Mammary epithelial cell (primary cell): ENCODE measurements at regions not wholly inside any gene's neighbourhood (a gene's known extent, or its start where the extent isn't known, plus 50 kb on each side); places are given as distances from the start of the nearest gene placed in this dataset.

ENCODE experiments used
- EZH2 ChIP-seq: IDR thresholded peaks from 2 replicates; pipeline ENCODE4 v1.6.1; 2012; ENCODE audit warnings: low read length, inconsistent platforms, borderline replicate concordance
- TF ChIP-seq, protein P1 (sequence below), 2 donors: IDR thresholded peaks in 1 of 2; conservative IDR thresholded peaks in 1 of 2; 2 replicates each; pipeline ENCODE4 v1.5.1; 2011 to 2012; ENCODE audit warnings: inconsistent platforms in 2 of 2, low read length in 2 of 2, mild to moderate bottlenecking in 2 of 2, control low read depth in 1 of 2, low read depth in 1 of 2; ENCODE audit not compliant: insufficient read depth in 1 of 2; ENCODE audit errors: extremely low read depth in 1 of 2

DNA sequence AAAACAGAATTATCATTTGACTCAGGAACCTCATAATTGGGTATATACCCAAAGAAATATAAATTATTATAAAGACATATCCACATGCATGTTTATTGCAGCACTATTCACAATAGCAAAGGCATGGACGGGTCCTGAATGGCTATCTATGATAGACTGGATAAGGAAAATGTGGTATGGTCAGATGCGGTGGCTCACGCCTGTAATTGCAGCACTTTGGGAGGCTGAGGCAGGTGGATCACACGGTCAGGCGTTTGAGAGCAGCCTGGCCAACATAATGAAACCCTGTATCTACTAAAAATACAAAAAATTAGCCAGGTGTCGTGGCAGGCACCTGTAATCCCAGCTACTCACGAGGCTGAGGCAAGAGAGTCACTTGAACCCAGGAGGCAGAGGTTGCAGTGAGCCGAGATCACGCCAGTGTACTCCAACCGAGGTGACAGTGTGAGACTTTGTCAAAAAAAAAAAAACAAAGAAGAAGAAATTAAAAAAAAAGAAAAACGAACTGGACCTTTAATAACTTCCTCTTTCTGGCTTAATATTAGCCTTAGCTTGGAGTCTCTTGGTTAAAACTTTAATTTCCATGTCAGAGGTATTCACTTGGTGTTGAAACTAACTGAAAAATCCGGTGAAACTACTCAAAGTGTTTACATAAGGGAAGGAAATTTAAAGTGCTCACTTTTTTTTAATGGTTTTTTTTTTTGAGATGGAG is 104.4 kb downstream of the ZNF486 start:
- no peak for TF ChIP-seq EZH2
- TF ChIP-seq, protein P1, sequence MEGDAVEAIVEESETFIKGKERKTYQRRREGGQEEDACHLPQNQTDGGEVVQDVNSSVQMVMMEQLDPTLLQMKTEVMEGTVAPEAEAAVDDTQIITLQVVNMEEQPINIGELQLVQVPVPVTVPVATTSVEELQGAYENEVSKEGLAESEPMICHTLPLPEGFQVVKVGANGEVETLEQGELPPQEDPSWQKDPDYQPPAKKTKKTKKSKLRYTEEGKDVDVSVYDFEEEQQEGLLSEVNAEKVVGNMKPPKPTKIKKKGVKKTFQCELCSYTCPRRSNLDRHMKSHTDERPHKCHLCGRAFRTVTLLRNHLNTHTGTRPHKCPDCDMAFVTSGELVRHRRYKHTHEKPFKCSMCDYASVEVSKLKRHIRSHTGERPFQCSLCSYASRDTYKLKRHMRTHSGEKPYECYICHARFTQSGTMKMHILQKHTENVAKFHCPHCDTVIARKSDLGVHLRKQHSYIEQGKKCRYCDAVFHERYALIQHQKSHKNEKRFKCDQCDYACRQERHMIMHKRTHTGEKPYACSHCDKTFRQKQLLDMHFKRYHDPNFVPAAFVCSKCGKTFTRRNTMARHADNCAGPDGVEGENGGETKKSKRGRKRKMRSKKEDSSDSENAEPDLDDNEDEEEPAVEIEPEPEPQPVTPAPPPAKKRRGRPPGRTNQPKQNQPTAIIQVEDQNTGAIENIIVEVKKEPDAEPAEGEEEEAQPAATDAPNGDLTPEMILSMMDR (conservative IDR thresholded peaks at IDR 0.05 in 1 of 2, IDR thresholded peaks at IDR 0.05 in 1 of 2; ENCODE audit: extremely low read depth in 1 of 2, insufficient read depth in 1 of 2, low read depth in 1 of 2, low read length in 2 of 2): no peak
